PC-9 (cell line): ENCODE measurements at regions not wholly inside any gene's neighbourhood (a gene's known extent, or its start where the extent isn't known, plus 50 kb on each side); places are given as distances from the start of the nearest gene placed in this dataset.
A peak's percentile ranks its signal among the peaks of the same experiment; 100 is the strongest.

ENCODE experiments used
- EZH2 ChIP-seq: fragments of 200-600 bp; sonication (generic); IDR thresholded peaks from 2 replicates; pipeline ENCODE4 v1.8.0; 2017; ENCODE audit warnings: antibody characterized with exemption, low read depth
- TF ChIP-seq, protein P1 (sequence below): fragments of 200-600 bp; sonication (generic); conservative IDR thresholded peaks from 2 replicates; pipeline ENCODE4 v1.6.1; 2017; ENCODE audit warnings: mixed run types, antibody characterized with exemption, mild to moderate bottlenecking, moderate library complexity

DNA sequence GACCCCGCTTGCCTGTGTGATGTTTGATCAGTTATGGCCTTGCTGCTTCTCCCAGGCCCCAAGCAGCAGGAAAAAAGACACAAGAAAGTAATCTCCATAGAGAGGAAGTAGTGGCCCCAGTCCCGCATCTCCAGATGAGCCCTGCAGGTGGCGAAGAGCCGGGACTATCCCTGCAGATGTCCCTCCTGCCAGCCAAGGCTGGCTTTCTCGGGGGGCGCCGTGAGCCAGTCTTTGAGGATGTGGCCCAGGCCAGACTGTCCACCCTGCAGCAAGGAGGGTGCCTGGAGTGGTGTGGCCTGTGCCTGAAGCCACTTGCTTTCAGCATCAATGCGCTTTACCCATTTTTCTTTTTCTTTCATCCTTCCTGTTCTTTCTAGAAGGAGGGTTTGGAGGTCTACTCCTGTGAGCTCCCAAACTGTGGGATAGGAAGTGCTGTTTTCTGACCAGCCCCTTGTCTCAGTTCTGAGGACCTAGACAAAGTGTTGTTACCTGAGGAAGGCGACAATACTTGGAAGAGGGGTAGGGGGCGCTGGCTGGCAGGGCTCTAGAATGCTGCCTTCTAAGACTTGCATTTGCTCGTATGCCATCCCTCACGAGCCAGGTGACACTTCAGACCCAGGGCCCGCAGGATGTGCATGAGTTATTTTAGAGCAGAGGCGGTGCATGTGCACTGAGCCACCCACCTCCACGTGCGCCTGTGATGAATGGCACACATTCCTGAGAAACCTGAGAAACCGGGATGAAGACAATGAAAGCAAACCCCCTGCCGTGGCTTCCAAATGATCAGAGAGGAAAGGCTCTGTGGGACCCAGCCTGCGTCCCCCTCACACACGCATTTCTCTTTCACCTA is 255.8 kb downstream of the FBXO15 start:
- TF ChIP-seq, protein P1, sequence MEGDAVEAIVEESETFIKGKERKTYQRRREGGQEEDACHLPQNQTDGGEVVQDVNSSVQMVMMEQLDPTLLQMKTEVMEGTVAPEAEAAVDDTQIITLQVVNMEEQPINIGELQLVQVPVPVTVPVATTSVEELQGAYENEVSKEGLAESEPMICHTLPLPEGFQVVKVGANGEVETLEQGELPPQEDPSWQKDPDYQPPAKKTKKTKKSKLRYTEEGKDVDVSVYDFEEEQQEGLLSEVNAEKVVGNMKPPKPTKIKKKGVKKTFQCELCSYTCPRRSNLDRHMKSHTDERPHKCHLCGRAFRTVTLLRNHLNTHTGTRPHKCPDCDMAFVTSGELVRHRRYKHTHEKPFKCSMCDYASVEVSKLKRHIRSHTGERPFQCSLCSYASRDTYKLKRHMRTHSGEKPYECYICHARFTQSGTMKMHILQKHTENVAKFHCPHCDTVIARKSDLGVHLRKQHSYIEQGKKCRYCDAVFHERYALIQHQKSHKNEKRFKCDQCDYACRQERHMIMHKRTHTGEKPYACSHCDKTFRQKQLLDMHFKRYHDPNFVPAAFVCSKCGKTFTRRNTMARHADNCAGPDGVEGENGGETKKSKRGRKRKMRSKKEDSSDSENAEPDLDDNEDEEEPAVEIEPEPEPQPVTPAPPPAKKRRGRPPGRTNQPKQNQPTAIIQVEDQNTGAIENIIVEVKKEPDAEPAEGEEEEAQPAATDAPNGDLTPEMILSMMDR, result peak; percentile 23; the same call in 1 of the 2 replicates
- TF ChIP-seq EZH2, result no peak
